HG03095 (cell line): ENCODE measurements at regions not wholly inside any gene's neighbourhood (a gene's known extent, or its start where the extent isn't known, plus 50 kb on each side); places are given as distances from the start of the nearest gene placed in this dataset.
"Not testable (repeated sequence)": the region's sequence is repeated elsewhere in the genome, so short reads cannot be mapped to it uniquely, and the experiment has no call there.

ENCODE experiments used
- ATAC-seq: cut with Tn5 transposase; IDR thresholded peaks from one replicate; pipeline ENCODE4 v1.9.1; 2021; ENCODE audit warnings: moderate library complexity; ENCODE audit not compliant: unreplicated experiment

- no peak for ATAC-seq
These were observed 54.4 kb upstream of the IQCM start for GRCh38 chr4:149870008-149870407.

DNA sequence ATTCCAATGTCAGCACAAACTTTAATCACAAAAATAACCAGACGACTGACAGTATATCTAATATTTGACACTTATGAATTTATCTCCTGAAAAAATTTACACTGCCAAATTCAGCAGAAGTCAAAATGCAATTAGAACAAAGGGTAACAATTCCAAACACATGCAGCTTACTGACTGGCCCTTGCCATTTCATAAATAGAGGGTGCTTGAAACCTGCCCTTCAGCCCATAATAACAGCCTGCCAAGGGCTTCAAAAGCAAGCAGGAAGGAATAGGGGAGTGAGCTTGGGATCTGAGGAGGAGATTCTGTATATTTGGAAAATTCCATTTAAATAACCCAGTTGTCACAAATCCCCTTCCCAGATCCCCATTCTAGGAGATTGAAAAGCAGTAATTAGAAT, 66.1 kb upstream of the IQCM start:
- no peak for ATAC-seq

GRCh38 chr4:149882251-149882650, 66.6 kb upstream of the IQCM start:
- ATAC-seq = no peak

- no peak for ATAC-seq
These were observed 68.4 kb upstream of the IQCM start for GRCh38 chr4:149884046-149884445.

DNA sequence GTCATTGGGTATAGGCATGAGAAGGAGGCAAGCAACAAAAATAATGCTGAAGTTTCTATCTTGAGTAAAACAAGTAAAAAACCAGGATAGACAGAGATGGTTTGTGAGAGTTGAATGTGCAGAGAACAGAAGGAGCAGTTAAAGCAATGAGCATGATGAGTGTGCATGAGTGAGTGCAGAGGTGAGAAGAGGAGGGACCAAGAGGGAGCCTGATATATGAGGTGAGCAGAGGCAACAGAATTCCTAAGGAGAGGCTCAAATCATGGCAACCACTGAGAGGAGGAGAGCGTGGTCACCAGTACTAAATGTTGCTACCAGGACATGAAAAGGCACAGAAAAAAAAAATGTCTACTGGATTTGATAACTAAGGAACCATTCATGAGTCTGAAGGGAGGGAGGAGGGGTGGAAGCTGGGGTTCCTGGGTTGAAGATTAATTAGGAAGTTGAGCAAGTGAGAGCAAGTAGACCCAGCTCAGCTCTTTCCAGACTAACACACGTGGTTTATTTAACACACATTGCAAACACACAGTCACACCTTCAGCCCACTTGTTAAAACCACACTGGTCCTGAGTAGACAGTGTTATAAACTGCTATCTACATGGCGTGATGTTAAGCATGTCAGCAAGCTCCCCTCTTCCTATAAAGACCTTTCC, 69.0 kb upstream of the IQCM start:
- no peak for ATAC-seq

DNA sequence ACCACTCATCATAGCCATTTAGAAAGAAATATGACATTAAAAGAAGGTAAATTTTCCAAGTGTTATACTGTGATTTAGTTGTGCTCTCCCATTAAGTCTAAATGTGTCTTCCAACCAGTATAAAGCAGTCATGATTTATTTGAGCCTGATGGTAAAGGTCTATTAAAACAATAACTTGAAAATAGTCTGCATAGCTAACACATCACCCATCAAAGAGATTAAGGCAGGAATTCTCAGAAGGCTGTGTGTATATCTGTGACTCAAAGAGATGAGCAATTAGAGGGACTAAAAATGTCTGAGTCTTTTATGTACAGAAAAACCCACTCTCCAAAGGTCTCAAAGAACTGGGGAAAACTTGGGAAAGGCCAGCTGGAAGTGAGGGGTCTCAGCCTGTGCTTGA, 70.3 kb upstream of the IQCM start:
- no peak for ATAC-seq

- ATAC-seq = no peak
These were observed 71.3 kb upstream of the IQCM start for GRCh38 chr4:149886786-149887490.

GRCh38 chr4:149889991-149890390, 74.3 kb upstream of the IQCM start:
- no peak for ATAC-seq

GRCh38 chr4:149890531-149890930, 74.9 kb upstream of the IQCM start:
- no peak for ATAC-seq

- ATAC-seq = no peak
These were observed 75.8 kb upstream of the IQCM start for GRCh38 chr4:149891426-149891825.

GRCh38 chr4:149896432-149896831, 80.8 kb upstream of the IQCM start:
- no peak for ATAC-seq

DNA sequence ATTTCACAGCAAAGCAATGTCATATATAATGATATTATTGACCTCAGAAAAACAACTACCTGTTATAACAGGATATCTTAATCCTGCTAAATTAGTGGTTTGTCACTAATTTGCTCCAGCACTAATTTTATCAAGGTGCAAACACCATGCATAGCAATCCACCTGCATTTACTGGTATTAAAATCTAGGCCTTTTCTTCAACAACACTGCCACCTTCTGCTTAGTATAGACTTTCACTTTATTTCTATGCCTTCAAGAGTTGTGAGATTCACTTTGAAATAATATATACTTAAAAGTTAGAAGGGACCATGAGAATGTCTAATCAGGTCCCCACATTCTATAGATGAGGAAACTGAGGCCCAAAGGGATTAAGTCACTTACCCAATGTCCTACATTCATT, 82.1 kb upstream of the IQCM start:
- ATAC-seq = no peak

DNA sequence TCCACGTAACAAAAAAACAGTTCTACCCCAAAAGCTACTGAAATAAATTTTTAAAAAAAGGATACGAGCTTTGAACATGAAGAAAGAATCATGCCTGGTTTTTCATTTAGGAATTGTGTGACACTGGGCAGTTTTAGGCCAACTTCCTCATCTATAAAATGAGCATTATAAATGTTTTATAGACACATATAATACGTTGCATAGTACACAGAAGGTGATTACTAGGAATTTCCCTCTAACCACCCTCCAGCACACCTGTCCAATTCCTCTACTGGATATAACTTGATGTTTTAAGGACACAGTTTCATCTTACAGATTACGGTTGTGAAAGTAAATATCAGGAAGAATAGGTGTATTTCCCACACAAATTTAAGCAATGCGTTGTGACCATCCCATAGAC, 85.5 kb upstream of the IQCM start:
- ATAC-seq = no peak

DNA sequence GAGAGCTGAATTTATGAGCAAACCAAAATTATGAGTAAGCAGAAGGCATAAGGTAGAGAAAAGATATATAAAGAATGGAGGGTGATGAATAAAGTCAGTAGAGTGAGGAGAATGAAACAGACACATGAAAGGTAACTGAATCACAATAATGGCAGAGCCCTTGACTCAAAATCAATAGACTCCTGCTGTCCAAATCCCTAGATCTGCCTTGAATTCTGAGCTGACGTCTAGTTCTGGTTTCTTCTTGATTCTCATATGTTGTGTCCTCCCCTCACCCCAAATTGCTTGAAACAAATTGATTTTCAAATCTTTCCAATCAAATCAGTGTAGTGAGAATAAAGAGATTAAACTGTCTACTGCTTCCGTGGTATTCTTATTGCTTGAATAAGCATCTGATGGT, 86.6 kb upstream of the IQCM start:
- no peak for ATAC-seq

- no peak for ATAC-seq
These were observed 94.5 kb upstream of the IQCM start for GRCh38 chr4:149910177-149910576.

- no peak for ATAC-seq
These were observed 95.1 kb upstream of the IQCM start for GRCh38 chr4:149910604-149911350.

GRCh38 chr4:149911354-149911753, 95.7 kb upstream of the IQCM start:
- no peak for ATAC-seq

- no peak for ATAC-seq
These were observed 96.4 kb upstream of the IQCM start for GRCh38 chr4:149912000-149912399.

- ATAC-seq = peak; percentile 77
These were observed 98.8 kb upstream of the IQCM start for GRCh38 chr4:149914119-149915115.

DNA sequence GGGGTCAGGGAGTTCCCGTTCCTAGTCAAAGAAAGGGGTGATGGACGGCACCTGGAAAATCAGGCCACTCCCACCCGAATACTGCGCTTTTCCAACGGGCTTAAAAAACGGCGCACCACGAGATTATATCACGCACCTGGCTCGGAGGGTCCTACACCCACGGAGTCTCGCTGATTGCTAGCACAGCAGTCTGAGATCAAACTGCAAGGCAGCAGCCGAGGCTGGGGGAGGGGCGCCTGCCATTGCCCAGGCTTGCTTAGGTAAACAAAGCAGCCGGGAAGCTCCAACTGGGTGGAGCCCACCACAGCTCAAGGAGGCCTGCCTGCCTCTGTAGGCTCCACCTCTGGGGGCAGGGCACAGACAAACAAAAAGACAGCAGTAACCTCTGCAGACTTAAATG, 100.1 kb upstream of the IQCM start:
- not testable (repeated sequence) for ATAC-seq

GRCh38 chr4:149923736-149924135, 108.1 kb upstream of the IQCM start:
- ATAC-seq = no peak
